Lung (tissue), 11 donors: ENCODE measurements at regions not wholly inside any gene's neighbourhood (a gene's known extent, or its start where the extent isn't known, plus 50 kb on each side); places are given as distances from the start of the nearest gene placed in this dataset.

Experiments used
- ATAC-seq: fragments of 200-7000 bp; cut with Tn5 transposase; one replicate; pipeline ENCODE4 v1.9.1; 2020; ENCODE audit warnings: moderate number of reproducible peaks; ENCODE audit not compliant: insufficient read depth, low FRiP score
- DNase-seq, 3 donors: peaks; one replicate each; pipeline ENCODE4 v3.0.0-alpha.2; 2013 to 2017
- H3K27ac ChIP-seq, 2 donors: one replicate each; pipeline ENCODE4 v1.5.1; 2013; ENCODE audit warnings: mild to moderate bottlenecking in 2 of 2, moderate library complexity in 2 of 2, control low read depth in 1 of 2, inconsistent platforms in 1 of 2, low read depth in 1 of 2, low read length in 1 of 2
- H3K27me3 ChIP-seq, 3 donors: one replicate each; pipeline ENCODE4 v1.5.1; 2013; ENCODE audit warnings: low read length in 2 of 3; ENCODE audit not compliant: control insufficient read depth in 3 of 3, insufficient read depth in 3 of 3
- H3K36me3 ChIP-seq, 4 donors: one replicate each; pipeline ENCODE4 v1.5.1; 2013; ENCODE audit warnings: low read length in 4 of 4, mild to moderate bottlenecking in 1 of 4, moderate library complexity in 1 of 4; ENCODE audit not compliant: control insufficient read depth in 4 of 4, insufficient read depth in 4 of 4
- H3K4me1 ChIP-seq, 5 donors: one replicate each; pipeline ENCODE4 v1.5.1; 2013; ENCODE audit warnings: low read length in 5 of 5, mild to moderate bottlenecking in 2 of 5, moderate library complexity in 1 of 5; ENCODE audit not compliant: control insufficient read depth in 5 of 5, insufficient read depth in 5 of 5
- H3K4me3 ChIP-seq: one replicate; pipeline ENCODE4 v1.5.1; 2013; ENCODE audit warnings: mild to moderate bottlenecking, control low read depth, moderate library complexity
- H3K9ac ChIP-seq, 2 donors: one replicate each; pipeline ENCODE4 v1.5.1; 2013; ENCODE audit warnings: low read length in 2 of 2, control low read depth in 1 of 2; ENCODE audit not compliant: insufficient read depth in 1 of 2
- H3K9me3 ChIP-seq, 4 donors: one replicate each; pipeline ENCODE4 v1.5.1; 2013; ENCODE audit warnings: low read length in 3 of 4, mild to moderate bottlenecking in 1 of 4, moderate library complexity in 1 of 4; ENCODE audit not compliant: control insufficient read depth in 4 of 4, insufficient read depth in 3 of 4
- WGBS, 2 donors: extraction: QIAGEN DNeasy Blood & Tissue Kit; methylation state at CpG; one replicate each; pipeline ENCODE4 v1.1.7; 2013; 5-methylcytosine and 5-hydroxymethylcytosine counted together
- TF ChIP-seq, protein P1 (sequence below): IDR thresholded peaks from 2 replicates; pipeline ENCODE4 v1.5.1; 2012; ENCODE audit warnings: mild to moderate bottlenecking; ENCODE audit errors: control extremely low read depth, extremely low read depth
- donor health status: control.
- donor health status: control.
- donor health status: Bipolar disorder and iron deficiency.
- donor health status: healthy.
- donor health status: DM: yes; HTN: yes; CAD: no.

DNA sequence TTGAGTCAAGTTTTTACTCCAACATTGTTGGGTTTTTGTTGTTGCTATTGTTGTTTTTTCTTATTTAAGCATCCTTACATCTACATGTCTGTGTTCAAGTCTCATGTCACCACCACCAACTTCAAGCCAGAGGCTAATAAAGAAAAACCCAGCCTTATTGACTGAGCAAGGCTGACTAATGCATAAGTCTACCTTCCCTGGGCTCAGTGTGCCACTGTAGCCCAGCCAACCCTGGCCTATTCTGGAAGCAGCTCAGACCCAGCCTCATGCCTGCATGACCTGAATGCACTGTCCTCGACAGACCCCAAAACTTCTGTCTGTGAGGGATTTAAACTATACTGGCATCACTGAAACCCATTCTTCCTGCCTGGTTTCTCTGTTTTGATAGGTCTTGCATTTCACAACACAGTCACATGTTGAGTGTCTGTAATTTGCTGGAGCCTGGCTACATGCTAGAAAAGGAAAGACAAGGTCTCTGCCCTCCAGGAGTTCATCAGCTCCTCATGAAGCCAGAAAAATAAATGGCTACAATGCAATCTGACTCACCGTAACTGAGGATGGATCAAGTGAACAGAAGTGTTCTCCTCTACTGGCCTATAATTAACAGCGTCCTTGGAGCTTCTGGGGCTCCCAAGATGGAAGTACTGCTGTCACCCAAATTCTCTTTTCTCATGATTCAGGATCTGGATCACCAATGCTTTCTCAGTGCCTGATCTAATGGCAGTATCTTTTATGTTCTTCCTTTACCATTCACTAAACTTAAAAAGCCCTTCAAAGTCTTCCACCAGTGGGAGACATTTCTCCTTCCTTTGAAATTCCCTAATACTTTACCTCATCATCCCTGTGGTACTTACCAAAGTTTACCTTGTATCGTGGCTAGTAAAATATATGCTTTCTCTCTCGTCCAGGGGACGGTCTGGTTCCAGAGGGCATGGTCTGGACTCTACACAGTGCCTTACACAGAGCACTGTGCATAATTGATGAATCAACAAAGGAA, 103.9 kb upstream of the IFNE start:
- Histone ChIP-seq H3K9ac (no peak overlapping the region), H3K4me3 (no peak overlapping the region), H3K27ac (no peak overlapping the region), H3K4me1 (no peaks in the 10 kb centered on the region), H3K9me3 (peaks cover 0 to 1% (median 0%) of the 10 kb centered on the region in 4 donors), H3K27me3 (peaks cover 0 to 5% (median 0%) of the 10 kb centered on the region in 3 donors), H3K36me3 (no peaks in the 10 kb centered on the region)
- 81 to 90% methylated on average over 6 of the region's 6 CpGs for WGBS, 2 donors
- TF ChIP-seq, protein P1, sequence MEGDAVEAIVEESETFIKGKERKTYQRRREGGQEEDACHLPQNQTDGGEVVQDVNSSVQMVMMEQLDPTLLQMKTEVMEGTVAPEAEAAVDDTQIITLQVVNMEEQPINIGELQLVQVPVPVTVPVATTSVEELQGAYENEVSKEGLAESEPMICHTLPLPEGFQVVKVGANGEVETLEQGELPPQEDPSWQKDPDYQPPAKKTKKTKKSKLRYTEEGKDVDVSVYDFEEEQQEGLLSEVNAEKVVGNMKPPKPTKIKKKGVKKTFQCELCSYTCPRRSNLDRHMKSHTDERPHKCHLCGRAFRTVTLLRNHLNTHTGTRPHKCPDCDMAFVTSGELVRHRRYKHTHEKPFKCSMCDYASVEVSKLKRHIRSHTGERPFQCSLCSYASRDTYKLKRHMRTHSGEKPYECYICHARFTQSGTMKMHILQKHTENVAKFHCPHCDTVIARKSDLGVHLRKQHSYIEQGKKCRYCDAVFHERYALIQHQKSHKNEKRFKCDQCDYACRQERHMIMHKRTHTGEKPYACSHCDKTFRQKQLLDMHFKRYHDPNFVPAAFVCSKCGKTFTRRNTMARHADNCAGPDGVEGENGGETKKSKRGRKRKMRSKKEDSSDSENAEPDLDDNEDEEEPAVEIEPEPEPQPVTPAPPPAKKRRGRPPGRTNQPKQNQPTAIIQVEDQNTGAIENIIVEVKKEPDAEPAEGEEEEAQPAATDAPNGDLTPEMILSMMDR: no peak
- no peak for ATAC-seq
- DNase-seq: no peak

DNA sequence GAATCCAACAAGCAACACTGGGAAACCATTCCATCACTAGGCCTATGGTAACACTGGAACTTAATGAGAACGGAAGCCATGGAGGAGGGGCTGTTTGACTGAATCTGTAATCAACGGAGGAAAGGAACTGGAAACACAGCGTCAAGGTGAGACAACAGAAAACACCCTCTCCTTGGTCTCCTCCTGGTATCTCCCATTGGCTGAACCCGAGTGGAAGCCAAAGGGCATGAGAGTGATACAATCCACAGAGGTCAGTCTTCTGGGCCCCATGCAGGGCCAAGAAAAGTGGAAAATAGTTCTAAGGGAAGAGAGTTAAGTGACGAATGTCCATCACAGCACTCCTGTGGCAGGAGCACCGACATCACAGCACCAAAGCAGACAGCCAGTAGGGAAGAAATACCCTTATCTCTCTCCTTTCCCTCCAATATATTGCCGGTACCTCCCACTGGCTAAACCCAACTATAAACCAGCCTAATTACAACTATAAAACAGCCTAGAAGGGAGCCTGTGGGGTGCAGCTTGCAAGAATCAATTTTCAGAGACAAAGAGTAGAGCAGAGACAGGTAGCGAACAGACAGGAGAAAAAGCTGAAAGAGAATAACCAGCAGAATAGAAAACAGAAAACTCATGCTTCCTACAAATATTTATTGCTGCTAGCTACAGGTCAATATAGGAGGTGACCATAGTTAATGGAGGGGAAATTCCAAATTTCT, 107.4 kb upstream of the IFNE start:
- ATAC-seq (no peak), DNase-seq (no peak)
- H3K9me3 ChIP-seq: peaks cover 0 to 1% (median 0%) of the 10 kb centered on the region in 4 donors
- H3K27me3 ChIP-seq: peaks cover 0 to 5% (median 0%) of the 10 kb centered on the region in 3 donors
- no peak overlapping the region for H3K9ac ChIP-seq
- H3K4me1 ChIP-seq: no peaks in the 10 kb centered on the region
- no peak overlapping the region for H3K4me3 ChIP-seq
- WGBS, 2 donors: 82 to 93% methylated on average over 8 of the region's 8 CpGs
- no peaks in the 10 kb centered on the region for H3K36me3 ChIP-seq
- TF ChIP-seq, protein P1: no peak
- H3K27ac ChIP-seq: no peak overlapping the region

DNA sequence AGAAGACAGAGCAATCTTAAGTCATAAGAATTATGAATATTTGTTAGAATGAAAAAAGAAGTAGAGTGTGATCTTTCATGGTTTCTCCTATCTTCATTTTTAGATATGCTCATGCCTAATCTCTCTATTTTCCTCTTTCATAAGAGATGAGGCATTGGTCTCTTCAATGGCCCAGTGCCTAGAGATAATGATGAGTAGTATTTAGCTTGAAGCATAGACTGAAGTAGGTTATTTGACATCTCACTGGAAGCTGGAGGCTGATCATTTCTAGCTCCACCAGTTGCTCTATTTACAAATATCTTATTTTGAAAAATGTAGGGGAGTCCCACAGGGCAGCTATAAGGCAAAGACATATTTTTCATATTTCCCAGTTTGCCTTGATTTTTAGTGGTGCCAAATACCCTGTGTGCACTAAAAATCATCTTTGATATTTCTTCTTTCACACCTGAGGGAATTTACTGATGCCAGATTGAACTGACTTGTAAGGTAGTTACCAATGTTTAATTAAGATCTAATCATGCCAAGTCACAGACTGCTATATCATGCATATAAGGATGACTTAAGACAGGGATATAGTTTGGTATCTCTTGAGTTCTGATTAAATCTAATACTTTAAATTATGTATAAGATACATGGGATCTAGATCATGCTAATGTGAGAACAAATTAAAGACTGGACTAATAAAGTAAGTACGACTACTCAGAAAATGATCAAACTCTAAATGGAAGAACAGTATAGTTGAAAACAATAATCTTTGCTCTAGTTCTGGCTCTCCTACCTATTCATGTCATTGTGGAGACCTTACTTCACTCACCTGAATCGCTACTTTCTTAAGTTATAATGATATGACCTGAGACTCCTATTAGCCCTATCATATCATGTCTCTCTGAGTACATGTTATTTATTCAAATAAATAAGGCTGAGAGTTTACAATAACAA, 108.2 kb upstream of the IFNE start:
- Histone ChIP-seq H3K27me3 (peaks cover 0 to 5% (median 0%) of the 10 kb centered on the region in 3 donors), H3K4me3 (no peak overlapping the region), H3K9me3 (peaks cover 0 to 1% (median 0%) of the 10 kb centered on the region in 4 donors), H3K36me3 (no peaks in the 10 kb centered on the region), H3K9ac (no peak overlapping the region), H3K27ac (no peak overlapping the region), H3K4me1 (no peaks in the 10 kb centered on the region)
- TF ChIP-seq, protein P1: no peak
- ATAC-seq (no peak), DNase-seq (no peak)
- whole genome bisulfite sequencing, 2 donors: 90 to 98% methylated on average over 2 of the region's 2 CpGs
